Smooth muscle cell (in vitro differentiated cells): ENCODE measurements at regions not wholly inside any gene's neighbourhood (a gene's known extent, or its start where the extent isn't known, plus 50 kb on each side); places are given as distances from the start of the nearest gene placed in this dataset.

ENCODE experiments used
- DNase-seq: peaks from one replicate; lab custom pipeline; 2025; ENCODE audit not compliant: unreplicated experiment; lab: John Stamatoyannopoulos, UW
- H2AFZ ChIP-seq: fragments of 200-600 bp; sonication (generic); 2 replicates; pipeline ENCODE4 v1.6.0; 2016; ENCODE audit warnings: antibody characterized with exemption, low read depth, mild to moderate bottlenecking
- H3F3A ChIP-seq: fragments of 200-600 bp; sonication (generic); 2 replicates; pipeline ENCODE4 v1.6.0; 2017; ENCODE audit warnings: antibody characterized with exemption, low read depth
- H3K27ac ChIP-seq: fragments of 200-600 bp; sonication (generic); 2 replicates; pipeline ENCODE4 v1.5.1; 2016; ENCODE audit warnings: low read depth, mild to moderate bottlenecking
- H3K27me3 ChIP-seq: fragments of 200-600 bp; sonication (generic); 2 replicates; pipeline ENCODE4 v1.6.1; 2016; ENCODE audit warnings: low read depth, mild to moderate bottlenecking
- H3K36me3 ChIP-seq: fragments of 200-600 bp; sonication (generic); 2 replicates; pipeline ENCODE4 v1.5.1; 2016; ENCODE audit warnings: low read depth
- H3K4me1 ChIP-seq: fragments of 200-600 bp; sonication (generic); 2 replicates; pipeline ENCODE4 v1.5.1; 2016; ENCODE audit warnings: low read depth
- H3K4me2 ChIP-seq: fragments of 200-600 bp; sonication (generic); 2 replicates; pipeline ENCODE4 v1.6.0; 2016; ENCODE audit warnings: mild to moderate bottlenecking
- H3K4me3 ChIP-seq: fragments of 200-600 bp; sonication (generic); 2 replicates; pipeline ENCODE4 v1.5.1; 2016; ENCODE audit warnings: mild to moderate bottlenecking
- H3K79me2 ChIP-seq: fragments of 200-600 bp; sonication (generic); 2 replicates; pipeline ENCODE4 v1.6.0; 2016; ENCODE audit warnings: low read depth, mild to moderate bottlenecking
- H3K9ac ChIP-seq: fragments of 200-600 bp; sonication (generic); 2 replicates; pipeline ENCODE4 v1.6.0; 2016; ENCODE audit warnings: low read depth
- H3K9me3 ChIP-seq: fragments of 200-600 bp; sonication (generic); replicated peaks from 2 replicates; pipeline ENCODE4 v1.5.1; 2016; ENCODE audit warnings: low read depth
- H4K20me1 ChIP-seq: fragments of 200-600 bp; sonication (generic); 2 replicates; pipeline ENCODE4 v1.6.0; 2016; ENCODE audit warnings: low read depth
- WGBS: methylation state at CpG from one replicate; pipeline ENCODE4 v1.1.7; 2016; ENCODE audit warnings: low lambda C conversion rate; 5-methylcytosine and 5-hydroxymethylcytosine counted together
- TF ChIP-seq, protein P1 (sequence below): fragments of 200-600 bp; sonication (generic); IDR thresholded peaks from 2 replicates; pipeline ENCODE4 v1.5.1; 2017; ENCODE audit warnings: borderline replicate concordance, mild to moderate bottlenecking, antibody characterized with exemption; ENCODE audit not compliant: insufficient read depth, poor library complexity, severe bottlenecking

DNA sequence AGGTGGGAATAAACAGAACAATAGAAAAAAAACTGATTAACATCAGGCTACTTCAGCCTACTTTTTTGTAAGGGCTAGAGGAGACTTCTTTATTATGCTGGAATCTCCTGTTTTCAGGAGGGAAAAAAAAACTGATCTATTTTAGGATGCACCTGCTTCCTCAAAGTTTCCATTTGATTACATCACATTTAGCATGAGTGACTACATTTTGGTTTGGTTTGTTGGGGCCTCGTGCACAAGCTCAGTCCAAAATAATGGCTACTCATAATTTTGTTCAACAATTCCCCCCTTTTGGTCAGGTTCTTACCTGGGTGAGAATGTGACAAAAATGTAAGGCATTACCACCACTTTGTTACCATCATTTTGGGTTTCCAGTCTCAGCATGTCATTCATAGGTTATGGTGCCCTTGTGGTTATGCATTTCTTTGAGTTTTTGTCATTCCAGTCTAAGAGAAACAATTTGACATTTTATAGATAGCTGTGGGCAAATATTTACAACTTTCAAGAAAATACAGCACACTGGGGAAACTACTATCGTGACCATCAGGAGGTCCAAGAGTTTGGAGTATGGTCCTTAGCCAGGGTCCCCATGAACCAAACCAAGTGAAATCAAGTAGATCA lies 93.6 kb upstream of the ATP11B start:
- 68% methylated on average over 2 of the region's 2 CpGs for WGBS
- no peak overlapping the region for H2AFZ ChIP-seq
- DNase-seq = no peak
- H3K79me2 ChIP-seq = no peaks in the 10 kb centered on the region
- H3F3A ChIP-seq = no peaks in the 10 kb centered on the region
- TF ChIP-seq, protein P1, sequence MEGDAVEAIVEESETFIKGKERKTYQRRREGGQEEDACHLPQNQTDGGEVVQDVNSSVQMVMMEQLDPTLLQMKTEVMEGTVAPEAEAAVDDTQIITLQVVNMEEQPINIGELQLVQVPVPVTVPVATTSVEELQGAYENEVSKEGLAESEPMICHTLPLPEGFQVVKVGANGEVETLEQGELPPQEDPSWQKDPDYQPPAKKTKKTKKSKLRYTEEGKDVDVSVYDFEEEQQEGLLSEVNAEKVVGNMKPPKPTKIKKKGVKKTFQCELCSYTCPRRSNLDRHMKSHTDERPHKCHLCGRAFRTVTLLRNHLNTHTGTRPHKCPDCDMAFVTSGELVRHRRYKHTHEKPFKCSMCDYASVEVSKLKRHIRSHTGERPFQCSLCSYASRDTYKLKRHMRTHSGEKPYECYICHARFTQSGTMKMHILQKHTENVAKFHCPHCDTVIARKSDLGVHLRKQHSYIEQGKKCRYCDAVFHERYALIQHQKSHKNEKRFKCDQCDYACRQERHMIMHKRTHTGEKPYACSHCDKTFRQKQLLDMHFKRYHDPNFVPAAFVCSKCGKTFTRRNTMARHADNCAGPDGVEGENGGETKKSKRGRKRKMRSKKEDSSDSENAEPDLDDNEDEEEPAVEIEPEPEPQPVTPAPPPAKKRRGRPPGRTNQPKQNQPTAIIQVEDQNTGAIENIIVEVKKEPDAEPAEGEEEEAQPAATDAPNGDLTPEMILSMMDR = no peak
- no peak overlapping the region for H3K27ac ChIP-seq
- no peaks in the 10 kb centered on the region for H4K20me1 ChIP-seq
- H3K9me3 ChIP-seq = no peaks in the 10 kb centered on the region
- H3K4me1 ChIP-seq = no peaks in the 10 kb centered on the region
- H3K36me3 ChIP-seq = no peaks in the 10 kb centered on the region
- H3K9ac ChIP-seq = no peak overlapping the region
- no peak overlapping the region for H3K4me2 ChIP-seq
- H3K4me3 ChIP-seq = no peak overlapping the region
- H3K27me3 ChIP-seq = no peaks in the 10 kb centered on the region

DNA sequence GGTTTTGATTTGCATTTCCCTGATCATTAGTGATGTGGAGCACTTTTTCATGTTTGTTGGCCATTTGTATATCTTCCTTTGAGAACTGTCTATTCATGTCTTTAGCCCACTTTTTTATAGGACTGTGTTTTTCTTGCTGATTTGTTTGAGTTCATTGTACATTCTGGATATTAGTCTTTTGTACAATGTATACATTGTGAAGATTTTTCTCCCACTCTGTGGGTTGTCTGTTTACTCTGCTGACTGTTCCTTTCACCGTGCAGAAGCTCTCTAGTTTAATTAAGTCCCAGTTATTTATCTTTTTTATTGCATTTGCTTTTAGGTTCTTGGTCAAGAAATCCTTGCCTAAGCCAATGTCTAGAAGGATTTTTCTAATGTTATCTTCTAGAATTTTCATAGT lies 91.1 kb upstream of the ATP11B start:
- H3K9ac ChIP-seq = no peak overlapping the region
- TF ChIP-seq, protein P1 = no peak
- H2AFZ ChIP-seq = no peak overlapping the region
- 29% methylated on average over 1 of the region's 1 CpG for WGBS
- no peaks in the 10 kb centered on the region for H3K4me1 ChIP-seq
- H3K4me2 ChIP-seq = no peak overlapping the region
- no peak overlapping the region for H3K4me3 ChIP-seq
- no peak for DNase-seq
- H3K79me2 ChIP-seq = no peaks in the 10 kb centered on the region
- H3K9me3 ChIP-seq = no peaks in the 10 kb centered on the region
- no peaks in the 10 kb centered on the region for H3F3A ChIP-seq
- H3K27ac ChIP-seq = no peak overlapping the region
- no peaks in the 10 kb centered on the region for H3K36me3 ChIP-seq
- no peaks in the 10 kb centered on the region for H3K27me3 ChIP-seq
- no peaks in the 10 kb centered on the region for H4K20me1 ChIP-seq

DNA sequence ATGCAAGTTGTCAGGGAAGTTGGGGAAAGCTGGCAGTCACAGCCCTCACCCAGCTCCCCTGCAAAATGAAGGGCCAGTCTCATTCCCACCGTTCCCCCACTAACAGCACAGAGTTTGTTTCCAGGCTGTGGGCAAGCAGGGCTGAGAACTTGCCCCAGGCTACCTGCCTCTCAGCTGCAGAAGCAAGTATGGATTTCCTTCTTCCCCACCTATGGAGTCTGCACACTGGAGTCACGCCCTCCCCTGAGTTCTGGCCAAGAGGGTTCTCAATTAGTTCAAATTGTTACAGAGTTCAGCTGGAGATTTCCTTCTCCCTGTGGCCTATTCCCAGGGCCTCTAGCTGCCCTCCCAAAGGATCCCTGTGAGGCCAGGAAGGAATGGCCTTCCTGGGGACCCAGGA lies 90.1 kb upstream of the ATP11B start:
- Histone ChIP-seq H3K4me3 (no peak overlapping the region), H3F3A (no peaks in the 10 kb centered on the region), H2AFZ (no peak overlapping the region)

More for the DNA sequence above, 90.1 kb upstream of the ATP11B start:
- Histone ChIP-seq H4K20me1 (no peaks in the 10 kb centered on the region), H3K9me3 (no peaks in the 10 kb centered on the region), H3K79me2 (no peaks in the 10 kb centered on the region), H3K36me3 (no peaks in the 10 kb centered on the region), H3K27me3 (no peaks in the 10 kb centered on the region), H3K4me2 (no peak overlapping the region), H3K9ac (no peak overlapping the region), H3K27ac (no peak overlapping the region), H3K4me1 (no peaks in the 10 kb centered on the region)
- TF ChIP-seq, protein P1 = no peak
- 72% methylated on average over 2 of the region's 2 CpGs for WGBS
- DNase-seq = no peak
